ENCODE measurements at regions not wholly inside any gene's neighbourhood (a gene's known extent, or its start where the extent isn't known, plus 50 kb on each side); places are given as distances from the start of the nearest gene placed in this dataset.
"Not testable (repeated sequence)": the region's sequence is repeated elsewhere in the genome, so short reads cannot be mapped to it uniquely, and the experiment has no call there.

DNA sequence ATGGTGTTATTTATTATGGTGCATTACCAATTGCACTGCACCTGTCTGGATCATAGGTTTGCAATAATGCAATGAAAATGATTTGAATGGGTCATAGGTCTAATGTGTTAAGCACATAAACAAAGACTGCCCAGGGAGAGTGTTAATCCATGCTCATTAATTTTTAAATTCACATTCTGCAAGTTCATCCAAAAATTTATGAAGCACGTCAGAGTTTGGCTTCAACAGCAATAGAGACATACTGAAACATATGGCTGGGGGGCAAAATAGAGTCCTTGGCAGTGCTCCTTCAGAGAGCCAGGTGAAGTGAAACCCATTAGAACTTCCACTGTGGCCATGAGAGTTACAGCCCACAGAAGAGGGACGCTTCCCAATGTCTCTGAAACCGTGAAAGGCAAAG, 441.1 kb downstream of the POM121L12 start:
- Histone ChIP-seq H3K36me3 (ENCODE audit: control insufficient read depth, insufficient read depth, low read length) (no peaks in the 10 kb centered on the region), H3K9ac (ENCODE audit: low read length) (no peak overlapping the region), H3K4me3 (ENCODE audit: low read length) (no peak overlapping the region), H3K4me1 (ENCODE audit: control insufficient read depth, insufficient read depth, low read length) (no peaks in the 10 kb centered on the region), H3K9me3 (ENCODE audit: control insufficient read depth, low read length) (no peaks in the 10 kb centered on the region), H3K27me3 (ENCODE audit: control insufficient read depth, insufficient read depth, low read length) (no peaks in the 10 kb centered on the region)

DNA sequence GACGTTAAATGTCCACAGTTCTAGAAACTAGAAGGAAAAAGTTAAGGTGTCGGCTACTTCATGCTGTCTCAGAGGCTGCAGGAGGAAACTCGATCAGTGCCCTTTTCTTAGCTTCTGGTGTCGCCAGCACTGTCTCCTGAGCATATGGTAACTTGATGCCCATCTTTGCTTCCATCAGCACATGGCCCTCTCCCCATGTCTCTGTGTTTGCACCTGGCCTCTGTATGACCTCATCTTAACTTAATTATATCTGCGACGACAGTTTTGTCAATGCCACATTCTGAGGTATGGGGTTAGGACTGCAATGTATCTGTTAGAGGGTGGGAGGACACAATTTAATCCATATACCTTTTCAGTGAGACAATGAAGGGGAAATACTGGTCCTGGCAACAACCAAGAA, 449.9 kb downstream of the POM121L12 start:
- Histone ChIP-seq H3K9me3 (ENCODE audit: control insufficient read depth, low read length) (no peaks in the 10 kb centered on the region), H3K36me3 (ENCODE audit: control insufficient read depth, insufficient read depth, low read length) (no peaks in the 10 kb centered on the region), H3K4me3 (ENCODE audit: low read length) (no peak overlapping the region), H3K9ac (ENCODE audit: low read length) (no peak overlapping the region), H3K27me3 (ENCODE audit: control insufficient read depth, insufficient read depth, low read length) (no peaks in the 10 kb centered on the region), H3K4me1 (ENCODE audit: control insufficient read depth, insufficient read depth, low read length) (no peaks in the 10 kb centered on the region)

DNA sequence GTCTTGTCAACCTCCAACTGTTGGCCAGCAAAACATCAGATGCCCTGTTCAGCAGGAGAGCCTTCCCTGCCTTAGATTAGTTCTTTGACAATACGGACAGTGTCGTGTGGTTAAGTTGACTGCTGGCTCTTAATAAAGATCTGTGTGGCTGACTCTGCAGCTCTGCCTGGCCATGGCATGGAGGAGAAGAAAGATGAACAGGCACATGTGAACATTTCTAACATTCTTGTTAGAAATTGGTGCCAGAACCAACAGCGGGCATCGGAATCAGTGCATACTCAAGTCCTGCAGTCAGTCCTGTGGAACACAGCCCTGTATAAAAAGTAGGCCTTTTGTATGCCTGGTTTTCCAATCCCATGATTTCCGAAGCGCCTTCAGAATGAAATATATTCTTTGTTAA, 455.6 kb downstream of the POM121L12 start:
- Histone ChIP-seq H3K36me3 (ENCODE audit: control insufficient read depth, insufficient read depth, low read length) (no peaks in the 10 kb centered on the region), H3K4me3 (ENCODE audit: low read length) (no peak overlapping the region), H3K27me3 (ENCODE audit: control insufficient read depth, insufficient read depth, low read length) (no peaks in the 10 kb centered on the region), H3K9me3 (ENCODE audit: control insufficient read depth, low read length) (no peaks in the 10 kb centered on the region), H3K9ac (ENCODE audit: low read length) (no peak overlapping the region), H3K4me1 (ENCODE audit: control insufficient read depth, insufficient read depth, low read length) (no peaks in the 10 kb centered on the region)

DNA sequence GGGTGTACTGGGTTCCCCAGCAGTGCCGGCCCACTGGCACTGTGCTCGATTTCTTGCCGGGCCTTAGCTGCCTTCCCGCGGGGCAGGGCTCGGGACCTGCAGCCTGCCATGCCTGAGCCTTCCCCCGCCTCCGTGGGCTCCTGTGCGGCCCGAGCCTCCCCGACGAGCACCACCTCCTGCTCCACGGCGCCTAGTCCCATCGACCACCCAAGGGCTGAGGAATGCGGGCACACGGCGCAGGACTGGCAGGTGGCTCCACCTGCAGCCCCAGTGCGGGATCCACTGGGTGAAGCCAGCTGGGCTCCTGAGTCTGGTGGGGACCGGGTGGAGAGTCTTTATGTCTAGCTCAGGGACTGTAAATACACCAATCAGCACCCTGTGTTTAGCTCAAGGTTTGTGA, 459.7 kb downstream of the POM121L12 start:
- H3K27me3 ChIP-seq (ENCODE audit: control insufficient read depth, insufficient read depth, low read length); H3K9ac ChIP-seq (ENCODE audit: low read length); H3K4me3 ChIP-seq (ENCODE audit: low read length); H3K36me3 ChIP-seq (ENCODE audit: control insufficient read depth, insufficient read depth, low read length); H3K9me3 ChIP-seq (ENCODE audit: control insufficient read depth, low read length); H3K4me1 ChIP-seq (ENCODE audit: control insufficient read depth, insufficient read depth, low read length): not testable (repeated sequence)

DNA sequence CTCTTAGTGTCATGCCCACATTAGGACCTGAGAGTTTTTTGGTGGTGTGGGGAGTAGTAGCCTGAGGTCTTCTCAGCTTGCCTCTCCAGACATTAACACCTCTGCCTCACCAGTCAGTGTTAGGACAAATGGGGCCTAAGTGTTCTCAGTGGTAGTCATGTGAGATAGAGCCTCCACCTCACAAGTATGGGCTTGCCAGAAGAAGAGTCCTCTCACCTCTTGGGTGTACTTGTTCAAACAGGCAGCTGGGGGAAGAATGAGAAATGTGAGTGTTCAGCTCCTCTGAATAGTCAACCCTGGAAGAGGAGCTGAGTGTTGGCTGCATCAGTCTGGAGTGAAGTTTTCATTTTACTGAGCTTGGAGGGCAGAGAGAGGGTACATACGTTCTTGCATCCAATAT, 464.6 kb downstream of the POM121L12 start:
- Histone ChIP-seq H3K4me3 (ENCODE audit: low read length) (no peak overlapping the region), H3K27me3 (ENCODE audit: control insufficient read depth, insufficient read depth, low read length) (no peaks in the 10 kb centered on the region), H3K36me3 (ENCODE audit: control insufficient read depth, insufficient read depth, low read length) (no peaks in the 10 kb centered on the region), H3K9ac (ENCODE audit: low read length) (no peak overlapping the region), H3K4me1 (ENCODE audit: control insufficient read depth, insufficient read depth, low read length) (no peaks in the 10 kb centered on the region), H3K9me3 (ENCODE audit: control insufficient read depth, low read length) (no peaks in the 10 kb centered on the region)

DNA sequence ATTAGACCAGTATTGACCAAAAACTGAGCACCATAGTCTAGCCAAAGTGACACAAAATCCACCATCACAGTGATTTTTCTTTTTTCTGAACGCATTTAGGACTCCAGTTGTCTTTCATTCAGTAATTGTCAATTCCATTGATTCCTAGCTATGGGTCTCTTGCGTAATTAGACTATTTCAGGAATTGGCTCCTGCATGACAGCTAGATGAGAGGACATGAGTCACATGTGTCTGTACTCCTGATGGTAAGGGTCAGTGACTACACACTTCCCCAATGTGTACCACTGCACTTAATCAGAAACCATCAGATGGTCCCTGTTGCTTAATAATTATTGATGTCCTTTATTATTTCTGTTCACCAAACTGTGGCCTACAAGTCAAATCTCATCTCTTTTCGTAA, 469.5 kb downstream of the POM121L12 start:
- Histone ChIP-seq H3K4me1 (ENCODE audit: control insufficient read depth, insufficient read depth, low read length) (no peaks in the 10 kb centered on the region), H3K27me3 (ENCODE audit: control insufficient read depth, insufficient read depth, low read length) (no peaks in the 10 kb centered on the region), H3K36me3 (ENCODE audit: control insufficient read depth, insufficient read depth, low read length) (no peaks in the 10 kb centered on the region), H3K4me3 (ENCODE audit: low read length) (no peak overlapping the region), H3K9ac (ENCODE audit: low read length) (no peak overlapping the region), H3K9me3 (ENCODE audit: control insufficient read depth, low read length) (no peaks in the 10 kb centered on the region)

DNA sequence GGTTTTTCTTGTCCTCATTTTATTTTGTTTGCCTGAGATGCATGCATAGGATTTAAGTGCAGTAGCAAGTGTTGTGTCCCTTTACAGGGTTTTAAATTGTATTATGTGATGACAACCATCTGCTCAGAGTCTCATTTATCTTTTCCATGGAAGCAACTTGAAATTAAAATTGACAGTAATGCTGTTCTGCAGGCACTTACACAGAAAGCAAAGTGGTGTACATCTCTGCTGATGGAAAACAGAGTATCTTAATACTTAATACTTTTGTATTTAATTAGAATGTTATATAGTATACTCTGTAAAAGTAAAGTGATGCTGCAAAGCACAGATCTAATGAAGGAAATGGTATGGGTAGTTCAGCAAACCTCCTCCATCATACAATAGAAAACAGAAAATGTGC, 482.9 kb downstream of the POM121L12 start:
- Histone ChIP-seq H3K27me3 (ENCODE audit: control insufficient read depth, insufficient read depth, low read length) (no peaks in the 10 kb centered on the region), H3K4me1 (ENCODE audit: control insufficient read depth, insufficient read depth, low read length) (no peaks in the 10 kb centered on the region), H3K36me3 (ENCODE audit: control insufficient read depth, insufficient read depth, low read length) (no peaks in the 10 kb centered on the region), H3K9ac (ENCODE audit: low read length) (no peak overlapping the region), H3K9me3 (ENCODE audit: control insufficient read depth, low read length) (no peaks in the 10 kb centered on the region), H3K4me3 (ENCODE audit: low read length) (no peak overlapping the region)

DNA sequence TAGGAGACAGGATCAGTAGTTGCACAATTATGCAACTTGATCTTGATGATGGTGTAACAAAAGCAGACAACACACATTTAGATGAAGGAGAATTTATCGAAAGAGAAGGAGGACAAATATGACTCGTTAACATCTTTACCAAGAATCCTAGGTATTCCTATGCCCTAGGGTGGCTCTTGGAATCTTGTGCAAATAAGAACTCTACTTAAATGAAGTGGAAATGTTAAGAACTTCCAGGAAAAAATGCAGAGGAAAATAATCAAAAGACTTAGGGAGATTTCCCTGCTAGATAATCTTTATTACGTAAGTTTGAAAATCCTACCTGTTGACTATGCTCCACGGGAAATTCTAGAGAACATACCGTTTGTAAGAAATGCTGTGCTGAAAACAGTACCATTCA, 485.4 kb downstream of the POM121L12 start:
- no peaks in the 10 kb centered on the region for H3K4me1 ChIP-seq (ENCODE audit: control insufficient read depth, insufficient read depth, low read length)
- H3K36me3 ChIP-seq (ENCODE audit: control insufficient read depth, insufficient read depth, low read length), result no peaks in the 10 kb centered on the region
- H3K4me3 ChIP-seq (ENCODE audit: low read length), result no peak overlapping the region
- no peak overlapping the region for H3K9ac ChIP-seq (ENCODE audit: low read length)
- H3K27me3 ChIP-seq (ENCODE audit: control insufficient read depth, insufficient read depth, low read length), result no peaks in the 10 kb centered on the region
- no peaks in the 10 kb centered on the region for H3K9me3 ChIP-seq (ENCODE audit: control insufficient read depth, low read length)

DNA sequence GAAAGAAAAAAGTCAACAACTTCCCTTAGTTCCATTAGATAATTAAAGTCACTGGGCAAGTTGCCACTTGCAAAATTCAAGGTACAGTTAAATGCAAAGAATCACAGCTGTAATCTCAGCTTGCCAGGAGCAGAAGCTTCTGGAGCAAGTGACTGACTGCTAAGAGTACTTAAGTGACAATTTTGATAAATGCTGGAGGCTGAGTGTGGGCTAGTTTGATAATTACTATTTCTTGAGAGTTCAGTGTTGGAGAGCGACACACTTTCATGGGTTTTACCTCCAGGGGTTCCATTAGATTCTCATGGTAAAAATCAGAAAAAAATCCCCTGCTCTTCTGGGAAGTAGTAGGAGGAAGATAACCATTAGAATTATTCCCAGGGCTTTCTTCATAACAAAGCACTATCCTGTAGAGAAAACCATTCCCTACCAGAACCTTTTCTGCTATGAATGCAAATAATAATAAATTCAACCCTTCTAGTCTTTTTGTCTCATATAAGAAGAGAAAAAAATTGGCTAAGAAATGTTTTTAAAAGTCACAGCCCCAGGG, 486.3 kb downstream of the POM121L12 start:
- Histone ChIP-seq H3K4me1 (ENCODE audit: control insufficient read depth, insufficient read depth, low read length) (no peaks in the 10 kb centered on the region), H3K4me3 (ENCODE audit: low read length) (no peak overlapping the region), H3K36me3 (ENCODE audit: control insufficient read depth, insufficient read depth, low read length) (no peaks in the 10 kb centered on the region), H3K27me3 (ENCODE audit: control insufficient read depth, insufficient read depth, low read length) (no peaks in the 10 kb centered on the region), H3K9me3 (ENCODE audit: control insufficient read depth, low read length) (no peaks in the 10 kb centered on the region), H3K9ac (ENCODE audit: low read length) (no peak overlapping the region)

DNA sequence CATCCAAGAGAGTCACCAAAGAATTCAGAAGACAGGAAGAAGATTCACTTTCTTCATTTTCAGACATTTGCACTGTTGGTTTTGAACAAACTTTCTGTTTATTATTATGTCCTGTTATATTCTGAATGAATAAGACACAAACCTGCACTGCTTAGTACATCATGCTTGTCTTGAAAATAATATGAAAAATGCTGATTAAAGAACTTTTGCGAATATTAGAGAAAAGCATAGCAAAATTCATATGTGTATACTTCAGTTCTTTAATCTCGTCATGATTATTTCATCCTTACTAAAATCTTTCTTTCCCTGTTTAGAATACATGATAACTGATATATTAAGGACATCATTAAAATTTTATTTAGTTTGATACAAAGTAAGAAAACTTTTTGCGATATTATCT, 504.1 kb downstream of the POM121L12 start:
- Histone ChIP-seq H3K27me3 (ENCODE audit: control insufficient read depth, insufficient read depth, low read length) (no peaks in the 10 kb centered on the region), H3K4me1 (ENCODE audit: control insufficient read depth, insufficient read depth, low read length) (no peaks in the 10 kb centered on the region), H3K9ac (ENCODE audit: low read length) (no peak overlapping the region), H3K4me3 (ENCODE audit: low read length) (no peak overlapping the region), H3K36me3 (ENCODE audit: control insufficient read depth, insufficient read depth, low read length) (no peaks in the 10 kb centered on the region), H3K9me3 (ENCODE audit: control insufficient read depth, low read length) (no peaks in the 10 kb centered on the region)

DNA sequence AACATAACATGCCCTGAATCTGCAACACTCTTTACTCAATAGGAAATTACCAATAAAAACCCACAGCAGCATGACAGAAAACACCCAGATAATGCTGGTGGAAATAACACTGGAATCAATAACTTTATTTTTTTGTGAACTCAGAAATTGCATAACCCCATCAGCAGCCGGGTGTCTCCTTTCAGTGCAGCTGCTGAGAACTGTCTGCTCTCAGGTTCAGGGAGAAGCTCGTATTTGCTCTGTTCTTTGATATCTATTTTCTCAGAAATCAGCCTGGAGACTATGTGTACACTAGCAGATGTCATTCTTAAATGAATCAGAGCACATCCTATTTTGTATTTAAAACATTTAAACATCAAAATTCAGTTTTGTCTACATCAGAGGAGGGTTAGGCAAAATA, 506.0 kb downstream of the POM121L12 start:
- Histone ChIP-seq H3K27me3 (ENCODE audit: control insufficient read depth, insufficient read depth, low read length) (no peaks in the 10 kb centered on the region), H3K9me3 (ENCODE audit: control insufficient read depth, low read length) (no peaks in the 10 kb centered on the region), H3K4me3 (ENCODE audit: low read length) (no peak overlapping the region), H3K36me3 (ENCODE audit: control insufficient read depth, insufficient read depth, low read length) (no peaks in the 10 kb centered on the region), H3K9ac (ENCODE audit: low read length) (no peak overlapping the region), H3K4me1 (ENCODE audit: control insufficient read depth, insufficient read depth, low read length) (no peaks in the 10 kb centered on the region)

DNA sequence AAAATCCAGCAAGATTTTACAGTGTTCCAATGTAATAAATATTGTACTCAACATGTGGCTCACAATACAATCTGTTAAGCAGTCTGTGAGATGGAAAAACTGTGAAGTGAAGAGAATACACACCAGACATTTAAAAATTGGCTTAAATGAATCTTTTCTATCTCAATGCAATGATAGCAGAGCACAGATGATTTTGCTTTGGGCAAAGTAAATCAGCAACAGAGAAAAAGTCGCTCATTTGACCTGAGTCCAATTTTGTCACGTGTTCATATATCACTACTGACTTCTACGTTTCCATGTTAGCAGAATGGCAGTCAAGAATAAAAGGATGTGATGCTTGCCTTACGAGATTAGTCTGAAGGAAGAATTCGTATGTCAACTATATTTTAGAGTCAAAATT, 506.7 kb downstream of the POM121L12 start:
- no peaks in the 10 kb centered on the region for H3K36me3 ChIP-seq (ENCODE audit: control insufficient read depth, insufficient read depth, low read length)
- H3K4me1 ChIP-seq (ENCODE audit: control insufficient read depth, insufficient read depth, low read length), result no peaks in the 10 kb centered on the region
- no peak overlapping the region for H3K4me3 ChIP-seq (ENCODE audit: low read length)
- no peak overlapping the region for H3K9ac ChIP-seq (ENCODE audit: low read length)
- no peaks in the 10 kb centered on the region for H3K9me3 ChIP-seq (ENCODE audit: control insufficient read depth, low read length)
- no peaks in the 10 kb centered on the region for H3K27me3 ChIP-seq (ENCODE audit: control insufficient read depth, insufficient read depth, low read length)

All from mucosa of stomach (tissue), 1 donor.